MM.1S (cell line): ENCODE measurements at regions not wholly inside any gene's neighbourhood (a gene's known extent, or its start where the extent isn't known, plus 50 kb on each side); places are given as distances from the start of the nearest gene placed in this dataset.

Source experiments
- EZH2phosphoT487 ChIP-seq: fragments of 300-600 bp; sonication (generic); IDR thresholded peaks from 2 replicates; pipeline ENCODE4 v1.6.1; 2018; ENCODE audit warnings: antibody characterized with exemption, low read length
- TF ChIP-seq, protein P1 (sequence below): fragments of 300-600 bp; sonication (generic); IDR thresholded peaks from 2 replicates; pipeline ENCODE4 v1.5.1; 2016; ENCODE audit warnings: antibody characterized with exemption, low read length, mixed read lengths

DNA sequence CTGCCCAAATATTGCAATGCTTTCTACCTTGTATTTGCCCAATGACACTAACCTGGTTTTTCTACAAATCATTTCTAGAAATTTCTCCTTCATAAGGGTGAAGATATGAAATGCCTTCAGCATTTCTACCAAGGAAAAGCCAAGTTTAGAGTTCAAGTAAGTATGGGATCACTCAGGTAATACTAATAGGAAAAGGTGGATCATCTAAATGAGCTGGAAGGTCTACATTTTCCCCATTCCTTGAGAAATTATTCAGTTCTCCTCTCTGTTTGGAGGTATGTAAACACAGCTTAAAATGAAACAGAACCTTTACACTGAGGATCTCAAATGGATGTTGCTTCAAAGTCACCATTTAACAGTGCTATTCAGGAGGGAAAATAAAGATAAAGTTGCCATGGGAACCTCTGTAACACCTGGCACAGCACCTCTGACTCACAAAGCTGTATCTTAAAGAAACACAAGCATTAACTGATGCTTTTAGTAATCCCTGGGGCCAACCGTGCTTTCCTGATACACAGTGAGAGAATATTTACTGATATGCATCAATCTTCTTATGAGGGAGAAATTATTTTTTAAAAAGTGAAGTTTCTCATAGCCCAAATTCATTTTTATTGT lies 161.3 kb downstream of the DRD1 start:
- TF ChIP-seq, protein P1, sequence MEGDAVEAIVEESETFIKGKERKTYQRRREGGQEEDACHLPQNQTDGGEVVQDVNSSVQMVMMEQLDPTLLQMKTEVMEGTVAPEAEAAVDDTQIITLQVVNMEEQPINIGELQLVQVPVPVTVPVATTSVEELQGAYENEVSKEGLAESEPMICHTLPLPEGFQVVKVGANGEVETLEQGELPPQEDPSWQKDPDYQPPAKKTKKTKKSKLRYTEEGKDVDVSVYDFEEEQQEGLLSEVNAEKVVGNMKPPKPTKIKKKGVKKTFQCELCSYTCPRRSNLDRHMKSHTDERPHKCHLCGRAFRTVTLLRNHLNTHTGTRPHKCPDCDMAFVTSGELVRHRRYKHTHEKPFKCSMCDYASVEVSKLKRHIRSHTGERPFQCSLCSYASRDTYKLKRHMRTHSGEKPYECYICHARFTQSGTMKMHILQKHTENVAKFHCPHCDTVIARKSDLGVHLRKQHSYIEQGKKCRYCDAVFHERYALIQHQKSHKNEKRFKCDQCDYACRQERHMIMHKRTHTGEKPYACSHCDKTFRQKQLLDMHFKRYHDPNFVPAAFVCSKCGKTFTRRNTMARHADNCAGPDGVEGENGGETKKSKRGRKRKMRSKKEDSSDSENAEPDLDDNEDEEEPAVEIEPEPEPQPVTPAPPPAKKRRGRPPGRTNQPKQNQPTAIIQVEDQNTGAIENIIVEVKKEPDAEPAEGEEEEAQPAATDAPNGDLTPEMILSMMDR = no peak
- TF ChIP-seq EZH2phosphoT487 = no peak
